Fibroblast of upper back skin (primary cell): ENCODE measurements at regions not wholly inside any gene's neighbourhood (a gene's known extent, or its start where the extent isn't known, plus 50 kb on each side); places are given as distances from the start of the nearest gene placed in this dataset.
"Not testable (repeated sequence)": the region's sequence is repeated elsewhere in the genome, so short reads cannot be mapped to it uniquely, and the experiment has no call there.

ENCODE experiments used
- DNase-seq: peaks from one replicate; pipeline ENCODE4 v3.0.0-alpha.2; 2013

GRCh38 chr9:80796632-80797031 is 892.7 kb downstream of the TLE1 start:
- no peak for DNase-seq

GRCh38 chr9:80794197-80794596 is 895.1 kb downstream of the TLE1 start:
- DNase-seq = no peak

- DNase-seq = no peak
Measured at GRCh38 chr9:80793706-80794105, 895.6 kb downstream of the TLE1 start.

- DNase-seq = no peak
Measured at GRCh38 chr9:80792726-80793125, 896.6 kb downstream of the TLE1 start.

- no peak for DNase-seq
Measured at GRCh38 chr9:80791836-80792235, 897.5 kb downstream of the TLE1 start.

GRCh38 chr9:80790764-80791163 is 898.6 kb downstream of the TLE1 start:
- no peak for DNase-seq

GRCh38 chr9:80789831-80790230 is 899.5 kb downstream of the TLE1 start:
- DNase-seq = peak; percentile 45

- no peak for DNase-seq
Measured at GRCh38 chr9:80787636-80788035, 901.7 kb downstream of the TLE1 start.

- no peak for DNase-seq
Measured at GRCh38 chr9:80784647-80785046, 904.7 kb downstream of the TLE1 start.

- no peak for DNase-seq
Measured at GRCh38 chr9:80775971-80776370, 913.4 kb downstream of the TLE1 start.

- peak; percentile 56 for DNase-seq
Measured at GRCh38 chr9:80775530-80775929, 913.8 kb downstream of the TLE1 start.

- no peak for DNase-seq
Measured at GRCh38 chr9:80771555-80772347, 917.6 kb downstream of the TLE1 start.

GRCh38 chr9:80763536-80763935 is 925.8 kb downstream of the TLE1 start:
- DNase-seq = no peak

GRCh38 chr9:80755586-80755985 is 933.8 kb downstream of the TLE1 start:
- DNase-seq = no peak

- not testable (repeated sequence) for DNase-seq
Measured at GRCh38 chr9:80747056-80747455, 942.3 kb downstream of the TLE1 start.

GRCh38 chr9:80732506-80732905 is 956.8 kb downstream of the TLE1 start:
- no peak for DNase-seq

- no peak for DNase-seq
Measured at GRCh38 chr9:80720579-80720978, 968.8 kb downstream of the TLE1 start.

GRCh38 chr9:80707120-80707519 is 982.2 kb downstream of the TLE1 start:
- peak; percentile 65 for DNase-seq

GRCh38 chr9:80701061-80701460 is 988.3 kb downstream of the TLE1 start:
- DNase-seq = peak; percentile 9

GRCh38 chr9:80699511-80699998 is 989.8 kb downstream of the TLE1 start:
- DNase-seq = peak; percentile 90

GRCh38 chr9:80698725-80699410 is 990.5 kb downstream of the TLE1 start:
- DNase-seq = no peak

GRCh38 chr9:80692751-80693150 is 996.6 kb downstream of the TLE1 start:
- no peak for DNase-seq

- DNase-seq = no peak
Measured at GRCh38 chr9:80691229-80691628, 998.1 kb downstream of the TLE1 start.

GRCh38 chr9:80690349-80690939 is 998.9 kb downstream of the TLE1 start:
- DNase-seq = no peak
